T-helper 9 cell (primary cell): ENCODE measurements at regions not wholly inside any gene's neighbourhood (a gene's known extent, or its start where the extent isn't known, plus 50 kb on each side); places are given as distances from the start of the nearest gene placed in this dataset.

Experiments used
- DNase-seq: peaks from one replicate; pipeline ENCODE4 v3.0.0-alpha.2; 2020

DNA sequence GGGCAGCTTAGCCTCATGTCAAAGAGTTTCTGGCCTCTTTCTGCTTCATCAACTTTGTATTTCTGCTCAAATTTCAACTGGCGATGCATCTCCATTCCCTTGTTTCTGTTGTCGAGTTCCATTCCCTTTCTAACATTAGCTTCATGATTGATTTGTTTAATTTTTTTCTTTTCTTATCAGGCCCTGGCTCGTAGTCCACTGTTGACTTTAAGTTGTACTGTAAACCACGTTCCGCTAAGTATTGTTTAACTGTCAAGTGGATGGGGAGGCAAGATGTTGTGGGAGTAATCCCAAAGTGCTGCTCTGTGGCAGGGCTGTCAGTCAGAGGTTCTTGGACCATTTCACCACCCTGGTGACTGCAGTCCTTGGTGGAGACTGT, 309.1 kb downstream of the PSAT1 start:
- DNase-seq: no peak

DNA sequence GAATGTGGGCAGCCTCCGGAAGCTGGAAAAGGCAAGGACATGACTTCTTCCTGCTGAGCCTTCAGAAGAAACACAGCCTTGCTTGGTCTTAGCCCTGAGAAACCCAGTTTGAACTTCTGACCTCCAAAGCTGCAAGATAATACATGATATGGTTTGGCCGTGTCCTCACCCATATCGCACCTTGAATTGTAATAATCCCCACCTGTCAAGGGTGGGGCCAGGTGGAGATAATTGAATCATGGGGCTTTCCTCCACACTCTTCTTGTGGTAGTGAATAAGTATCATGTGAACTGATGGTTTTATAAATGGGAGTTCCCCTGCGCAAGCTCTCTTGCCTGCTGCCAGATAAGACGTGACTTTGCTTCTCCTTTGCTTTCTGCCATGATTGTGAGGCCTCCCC, 310.9 kb downstream of the PSAT1 start:
- no peak for DNase-seq

DNA sequence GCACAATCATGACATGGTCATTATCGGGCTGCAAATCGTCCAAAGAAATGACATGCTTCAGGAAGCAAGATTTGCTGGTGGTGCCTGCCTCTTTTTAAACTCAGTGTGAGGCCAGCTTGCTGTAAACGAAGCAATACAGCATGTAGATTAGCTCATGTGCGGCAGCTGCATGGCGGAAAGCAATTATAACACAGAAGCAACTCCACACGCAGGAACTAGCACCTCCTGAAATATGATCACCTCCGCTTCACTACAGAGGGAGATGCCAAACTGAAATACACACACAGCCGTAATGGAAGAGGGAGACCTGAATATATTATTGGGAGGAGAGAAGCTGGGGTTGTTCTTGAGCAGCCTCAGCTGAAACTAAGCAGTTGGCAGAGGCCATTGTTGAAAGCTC, 312.5 kb downstream of the PSAT1 start:
- DNase-seq: no peak

- no peak for DNase-seq
Measured at GRCh38 chr9:78612091-78612490, 315.2 kb downstream of the PSAT1 start.

DNA sequence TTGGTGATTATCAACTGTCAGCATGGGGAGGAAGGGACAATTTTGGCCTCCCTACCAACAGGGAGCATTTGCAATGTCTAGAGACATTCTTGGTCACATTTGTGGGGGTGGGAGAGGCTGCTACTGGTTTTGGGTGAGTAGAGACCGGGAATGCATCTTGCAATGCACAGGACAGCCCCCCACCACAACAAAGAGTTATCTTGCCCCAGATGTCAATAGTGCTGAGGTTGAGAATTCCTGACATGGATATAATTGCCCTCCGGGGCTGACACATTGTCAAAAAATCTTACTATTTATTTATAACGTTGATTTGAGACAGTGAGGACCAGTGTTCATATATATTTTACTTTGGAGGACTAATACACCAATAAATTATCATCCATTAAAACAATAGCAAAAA, 316.1 kb downstream of the PSAT1 start:
- DNase-seq: no peak

GRCh38 chr9:78614892-78615291, 318.0 kb downstream of the PSAT1 start:
- no peak for DNase-seq

- no peak for DNase-seq
Measured at GRCh38 chr9:78615372-78615771, 318.4 kb downstream of the PSAT1 start.

- no peak for DNase-seq
Measured at GRCh38 chr9:78618735-78619134, 321.8 kb downstream of the PSAT1 start.

DNA sequence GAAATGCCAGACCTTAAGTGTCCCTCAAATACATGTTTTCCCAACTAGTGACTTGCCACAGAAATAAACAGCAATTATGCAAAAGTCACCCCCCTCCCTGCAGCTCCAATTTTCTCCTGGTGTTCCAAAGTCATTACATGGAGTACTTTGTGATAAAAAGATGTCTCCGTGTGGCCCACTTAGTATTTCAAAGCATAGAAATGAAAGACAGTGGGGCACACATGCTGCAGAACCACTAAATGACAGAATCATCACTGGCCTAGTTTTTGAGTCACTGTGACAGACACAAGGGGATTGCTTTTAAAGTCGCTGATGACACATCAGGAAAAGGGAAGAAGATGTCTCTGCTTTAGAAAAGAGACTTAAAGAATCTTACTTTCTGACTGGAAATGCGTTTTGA, 323.4 kb downstream of the PSAT1 start:
- no peak for DNase-seq

DNA sequence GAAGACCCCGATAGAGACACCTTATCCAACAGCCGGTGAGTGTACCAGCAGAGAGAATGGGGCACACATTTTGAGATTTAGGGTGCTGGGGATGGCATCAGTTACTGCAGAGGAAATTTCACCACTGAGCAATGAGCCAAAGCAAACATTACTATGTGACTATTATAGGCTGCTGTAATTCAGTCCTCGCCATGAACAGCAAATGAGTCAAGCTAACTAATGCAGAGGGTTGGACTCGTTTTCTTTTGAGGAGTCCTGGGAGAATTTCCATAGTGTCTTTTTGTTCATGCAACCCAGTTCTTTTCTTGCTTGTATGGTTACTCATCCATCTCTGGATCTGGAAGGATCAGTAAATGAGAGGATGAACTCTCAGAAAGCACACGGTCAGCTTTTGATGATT, 323.8 kb downstream of the PSAT1 start:
- DNase-seq: no peak

DNA sequence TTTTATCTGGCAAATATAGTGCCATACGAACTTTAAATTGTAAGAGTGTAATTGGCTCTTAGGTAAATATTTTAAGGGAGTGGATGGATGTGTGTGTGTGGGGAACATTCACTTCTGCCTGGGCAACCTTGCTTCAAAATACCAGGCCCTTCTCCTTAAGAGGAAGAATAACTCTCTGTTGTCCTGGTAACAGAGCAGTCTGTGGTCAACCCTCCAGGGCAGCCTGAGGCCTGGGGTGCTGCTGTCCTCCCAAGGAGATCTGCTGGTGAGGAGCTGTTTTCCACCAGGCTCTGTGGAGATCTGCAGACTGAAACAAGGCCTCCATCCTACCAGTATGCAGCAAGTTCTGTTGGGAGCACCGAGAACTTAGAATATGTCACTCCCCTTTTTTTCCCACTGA, 325.2 kb downstream of the PSAT1 start:
- DNase-seq: no peak

GRCh38 chr9:78626971-78627370, 330.0 kb downstream of the PSAT1 start:
- no peak for DNase-seq

DNA sequence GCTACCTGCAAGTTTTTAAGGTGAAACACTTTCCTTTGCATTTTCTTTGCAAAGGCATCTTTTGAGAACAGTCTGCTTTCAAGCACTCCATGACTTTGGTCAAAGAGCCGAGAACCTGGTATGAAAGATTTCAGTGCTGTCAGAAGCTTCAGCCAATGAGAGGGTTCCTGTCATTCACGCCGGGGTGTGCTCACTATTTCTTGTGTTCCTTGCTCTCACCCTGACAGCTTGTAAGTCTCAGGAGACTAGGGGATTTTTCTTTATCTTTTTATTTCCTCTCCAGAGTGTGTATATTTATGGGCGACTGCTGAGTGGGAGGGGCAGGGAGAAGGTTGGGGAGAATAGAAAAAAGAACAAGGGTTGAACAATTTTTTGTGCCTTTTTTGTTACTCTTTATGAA, 334.0 kb downstream of the PSAT1 start:
- no peak for DNase-seq

DNA sequence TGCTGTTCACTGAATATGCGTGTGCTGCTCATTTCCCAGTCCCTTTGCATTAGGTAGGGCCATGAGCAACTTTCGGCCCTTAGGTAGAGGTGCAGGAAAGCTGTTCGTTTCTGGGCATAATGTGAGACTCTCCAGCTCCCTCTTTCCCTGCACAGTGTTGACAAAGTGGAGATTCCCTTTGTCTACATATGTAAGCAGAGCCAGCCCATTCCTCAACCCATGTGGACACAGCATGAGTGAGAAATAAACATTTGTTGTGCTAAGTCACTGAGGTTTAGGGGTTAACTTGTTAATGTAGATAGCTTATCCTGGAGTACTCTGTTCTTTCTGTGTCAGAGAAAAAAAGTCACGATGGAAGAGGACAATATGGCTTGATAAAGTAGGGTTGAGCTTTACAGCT, 343.8 kb downstream of the PSAT1 start:
- DNase-seq: no peak

DNA sequence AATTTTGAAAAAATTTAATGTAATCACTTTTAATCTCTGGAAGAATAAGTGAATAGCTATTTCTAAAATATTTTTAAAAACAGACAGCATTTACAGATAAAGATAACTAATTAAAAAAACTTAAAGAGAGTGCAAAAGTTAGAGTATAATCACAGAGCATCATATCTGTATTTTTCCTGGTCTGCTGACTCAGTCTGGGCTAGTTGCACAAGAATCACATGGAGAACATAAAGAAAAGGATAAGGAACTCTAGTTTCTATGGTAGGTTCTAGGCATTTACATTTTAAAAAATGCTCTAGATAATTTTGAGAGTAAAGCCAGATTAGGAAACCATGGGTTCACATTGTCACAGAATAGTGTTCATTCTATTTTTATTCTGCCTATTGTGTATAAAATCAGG, 347.4 kb downstream of the PSAT1 start:
- DNase-seq: no peak

DNA sequence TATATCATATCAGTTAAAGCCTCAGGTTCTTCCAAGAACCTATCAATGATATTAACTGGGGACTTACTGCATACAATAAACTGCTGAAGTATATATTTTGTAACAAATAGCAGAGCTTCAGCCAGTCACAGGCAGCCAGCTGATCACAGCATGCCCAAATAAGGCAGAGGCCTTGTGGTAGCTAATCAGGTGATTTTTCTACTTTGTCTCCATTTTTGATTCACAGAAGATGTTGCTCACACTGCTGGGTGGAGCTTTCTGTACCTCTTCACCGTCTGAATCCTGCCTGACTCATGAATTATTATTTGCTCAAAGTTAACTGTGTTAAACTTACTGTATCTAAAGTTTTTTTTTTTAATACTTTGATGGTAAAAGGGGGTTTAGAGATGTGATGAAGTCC, 357.4 kb downstream of the PSAT1 start:
- DNase-seq: no peak

- DNase-seq: no peak
Measured at GRCh38 chr9:78663369-78663768, 366.4 kb downstream of the PSAT1 start.

GRCh38 chr9:78664370-78664769, 367.4 kb downstream of the PSAT1 start:
- DNase-seq: no peak

DNA sequence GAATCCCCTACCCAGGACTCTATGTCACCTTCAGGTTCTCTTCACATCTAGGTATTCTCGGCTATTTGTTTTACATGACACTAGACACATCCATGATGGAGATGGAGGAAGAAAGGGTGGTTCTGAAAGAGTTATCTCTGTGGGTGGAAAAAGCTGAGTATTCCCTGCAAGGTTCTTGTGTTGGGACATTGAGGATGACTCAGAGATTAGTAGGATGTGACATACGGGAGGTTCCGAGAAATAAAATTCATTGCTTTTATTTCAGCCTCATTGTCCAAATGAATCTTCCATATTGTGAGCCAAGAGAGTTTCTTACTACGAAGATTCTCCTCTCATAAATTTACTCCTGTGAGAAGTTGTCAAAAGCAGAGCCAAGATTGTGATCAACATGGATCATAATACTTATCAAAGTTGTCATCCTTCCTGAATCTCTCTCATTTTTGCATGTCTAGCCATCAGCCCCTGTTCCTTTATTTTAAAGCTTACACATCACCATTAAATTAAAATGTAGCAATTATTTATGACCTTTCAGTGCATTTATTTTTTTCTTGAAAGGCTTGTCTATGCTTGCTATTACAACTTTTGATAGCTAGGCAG, 370.0 kb downstream of the PSAT1 start:
- DNase-seq: no peak

- DNase-seq: no peak
Measured at GRCh38 chr9:78668148-78668832, 371.4 kb downstream of the PSAT1 start.

DNA sequence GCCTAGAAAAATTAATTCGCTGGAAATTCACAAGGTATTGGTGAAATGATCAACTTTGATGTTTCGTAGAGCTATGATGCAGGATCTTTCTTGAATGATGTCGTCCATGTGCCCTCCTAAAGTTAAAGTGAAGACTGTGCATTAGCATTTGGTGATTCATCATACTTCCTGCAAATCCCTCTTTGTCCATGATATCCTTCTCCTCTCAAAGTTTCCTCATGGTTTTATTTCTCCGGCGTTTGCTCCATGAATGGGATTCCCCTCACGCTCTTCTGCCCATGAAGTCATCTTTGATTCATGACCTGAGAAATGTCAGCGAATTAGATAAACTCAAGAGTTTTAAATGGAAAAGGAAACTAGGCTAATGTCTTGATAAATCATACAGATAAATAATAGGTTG, 372.7 kb downstream of the PSAT1 start:
- DNase-seq: no peak

DNA sequence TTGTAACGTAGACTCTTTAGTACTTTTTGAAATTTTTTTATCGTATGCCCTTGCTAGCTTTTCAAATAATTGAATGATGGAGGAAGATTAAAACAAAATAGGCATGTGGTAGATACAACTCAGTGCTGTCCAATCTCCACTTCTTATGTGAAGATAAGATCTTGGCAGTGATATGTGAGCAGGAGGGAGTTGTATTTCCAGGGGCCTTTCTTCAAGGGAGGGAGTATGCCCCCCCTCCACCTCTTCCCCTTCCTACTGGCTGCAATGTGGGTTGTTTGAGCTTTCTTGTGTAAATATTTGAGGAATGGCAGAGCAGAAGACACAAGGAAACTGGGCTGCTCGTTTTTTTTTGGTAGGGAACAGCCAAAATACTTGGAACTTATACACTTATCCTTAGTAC, 374.9 kb downstream of the PSAT1 start:
- DNase-seq: no peak

- DNase-seq: no peak
Measured at GRCh38 chr9:78674874-78675273, 377.9 kb downstream of the PSAT1 start.

GRCh38 chr9:78676009-78676408, 379.1 kb downstream of the PSAT1 start:
- no peak for DNase-seq

GRCh38 chr9:78676623-78677022, 379.7 kb downstream of the PSAT1 start:
- no peak for DNase-seq
